ENCODE measurements at regions not wholly inside any gene's neighbourhood (a gene's known extent, or its start where the extent isn't known, plus 50 kb on each side); places are given as distances from the start of the nearest gene placed in this dataset.
"Not testable (repeated sequence)": the region's sequence is repeated elsewhere in the genome, so short reads cannot be mapped to it uniquely, and the experiment has no call there.

DNA sequence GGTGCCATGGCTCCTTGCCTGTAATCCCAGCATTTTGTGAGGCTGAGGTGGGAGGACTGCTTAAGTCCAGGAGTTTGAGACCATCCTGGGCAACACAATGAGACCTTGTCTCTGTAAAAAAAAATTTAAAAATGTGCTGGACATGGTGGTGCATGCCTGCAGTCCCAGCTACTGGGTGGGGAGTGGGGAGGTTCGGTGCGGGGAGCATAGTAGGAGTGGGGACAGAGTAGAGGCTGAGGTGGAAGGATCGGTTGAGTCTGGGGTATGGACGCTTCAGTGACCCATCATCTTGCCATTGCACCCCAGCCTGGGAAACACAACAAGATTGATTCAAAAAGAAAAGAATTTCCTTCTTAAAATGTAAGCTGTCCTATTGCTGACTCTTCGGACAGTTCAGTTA, 1490.0 kb upstream of the GBE1 start:
- no peak for DNase-seq (ENCODE audit: low spot score)

DNA sequence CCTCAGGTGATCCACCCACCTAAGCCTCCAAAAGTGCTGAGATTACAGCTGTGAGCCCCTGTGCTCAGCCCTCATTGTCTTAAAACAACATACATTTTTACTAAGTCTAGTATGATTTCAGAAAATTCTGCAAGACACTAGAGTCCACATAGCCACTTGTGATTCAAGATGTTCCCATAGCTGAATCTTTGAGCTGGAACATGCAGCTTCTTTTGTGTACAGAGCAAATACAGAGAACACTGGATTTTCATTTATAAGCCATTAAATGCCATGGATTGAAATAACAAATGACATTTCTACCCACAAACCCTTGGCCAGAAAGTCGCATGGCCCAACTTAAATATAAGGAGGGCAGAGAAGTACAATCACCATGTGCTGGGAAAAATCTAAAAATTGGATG, 1489.2 kb upstream of the GBE1 start:
- no peak for DNase-seq (ENCODE audit: low spot score)

DNA sequence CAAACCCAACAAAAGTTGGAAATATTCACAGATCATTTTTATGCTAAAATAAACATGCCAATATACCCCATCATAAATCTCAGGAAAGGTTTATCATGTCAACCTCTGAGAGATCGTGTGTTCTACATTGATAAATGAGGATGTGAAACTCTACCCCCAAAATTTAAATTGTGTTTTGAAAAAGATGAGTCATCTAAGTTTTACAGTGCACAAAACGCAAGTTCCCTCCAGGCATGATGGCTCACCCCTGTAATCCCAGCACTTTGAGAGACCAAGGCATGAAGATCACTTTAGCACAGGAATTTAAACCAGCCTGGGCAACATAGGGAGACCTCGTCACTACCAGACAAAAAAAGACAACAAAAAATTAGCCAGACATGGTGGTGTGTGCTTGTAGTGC, 1487.0 kb upstream of the GBE1 start:
- DNase-seq (ENCODE audit: low spot score), result no peak

DNA sequence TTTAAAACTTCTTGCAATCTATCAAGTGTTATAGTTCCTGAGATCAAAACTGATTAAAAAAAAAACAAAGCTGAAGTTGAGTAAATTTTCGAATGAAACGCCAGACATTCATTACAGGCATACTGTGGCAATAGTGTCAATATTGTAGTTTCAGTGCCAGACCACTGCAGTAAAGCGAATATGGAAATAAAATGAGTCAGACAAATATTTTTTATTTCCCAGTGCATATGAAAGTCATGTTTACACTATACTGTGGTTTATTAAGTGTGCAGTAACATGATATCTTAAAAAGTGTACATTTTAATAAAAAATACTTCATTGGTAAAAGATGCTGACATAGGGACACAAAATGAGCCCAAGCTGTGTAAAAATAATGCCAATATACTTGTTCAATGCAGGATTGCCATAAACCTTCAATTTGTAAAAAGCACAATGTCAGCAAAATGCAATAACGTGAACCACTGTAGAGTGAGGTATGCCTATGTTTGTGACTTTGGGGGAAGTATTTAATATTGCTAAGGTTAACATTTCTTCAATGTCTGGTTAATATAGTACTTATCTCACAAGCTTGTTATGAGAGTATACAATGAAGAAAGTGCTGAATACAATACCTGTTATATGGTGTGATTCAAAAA, 1473.9 kb upstream of the GBE1 start:
- no peak for DNase-seq (ENCODE audit: low spot score)

- DNase-seq (ENCODE audit: low spot score), result no peak
Measured at GRCh38 chr3:83233715-83234114, 1472.3 kb upstream of the GBE1 start.

- DNase-seq (ENCODE audit: low spot score), result no peak
Measured at GRCh38 chr3:83230841-83231240, 1469.4 kb upstream of the GBE1 start.

- DNase-seq (ENCODE audit: low spot score), result no peak
Measured at GRCh38 chr3:83230376-83230775, 1468.9 kb upstream of the GBE1 start.

DNA sequence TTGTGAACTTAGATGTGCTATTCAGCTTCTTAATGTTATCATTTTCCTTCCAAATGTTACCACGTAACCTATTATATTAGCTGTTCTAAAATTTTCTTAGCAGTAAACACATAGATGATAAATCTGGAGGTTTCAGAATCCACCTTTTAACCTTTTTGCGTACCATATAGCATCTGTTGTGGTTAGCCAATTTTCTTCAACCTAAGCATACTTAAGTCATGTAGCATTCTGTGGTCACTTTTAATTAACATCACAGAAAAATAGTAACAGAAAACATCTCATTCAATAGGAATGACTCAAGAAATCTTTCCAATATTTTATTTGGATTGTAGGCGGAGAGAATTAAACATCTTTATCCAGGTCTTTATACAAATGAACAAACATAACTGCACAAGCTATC, 1465.3 kb upstream of the GBE1 start:
- no peak for DNase-seq (ENCODE audit: low spot score)

- DNase-seq (ENCODE audit: low spot score), result no peak
Measured at GRCh38 chr3:83224101-83224868, 1462.8 kb upstream of the GBE1 start.

- DNase-seq (ENCODE audit: low spot score), result no peak
Measured at GRCh38 chr3:83218383-83219200, 1457.1 kb upstream of the GBE1 start.

DNA sequence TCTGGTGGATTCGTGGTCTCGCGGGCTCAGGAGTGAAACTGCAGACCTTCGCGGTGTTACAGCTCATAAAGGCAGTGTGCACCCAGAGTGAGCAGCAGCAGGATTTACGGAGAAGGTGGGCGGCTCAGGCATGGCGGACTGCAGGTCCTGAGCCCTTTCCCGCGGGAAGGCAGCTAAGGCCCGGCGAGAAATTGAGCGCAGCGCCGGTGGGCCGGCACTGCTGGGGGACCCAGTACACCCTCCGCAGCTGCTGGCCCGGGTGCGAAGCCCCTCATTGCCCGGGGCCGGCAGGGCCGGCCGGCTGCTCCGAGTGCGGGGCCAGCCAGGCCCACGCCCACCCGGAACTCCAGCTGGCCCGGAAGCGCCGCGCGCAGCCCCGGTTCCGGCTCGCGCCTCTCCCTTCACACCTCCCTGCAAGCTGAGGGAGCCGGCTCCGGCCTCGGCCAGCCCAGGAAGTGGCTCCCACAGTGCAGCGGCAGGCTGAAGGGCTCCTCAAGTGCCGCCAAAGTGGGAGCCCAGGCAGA, 1456.2 kb upstream of the GBE1 start:
- DNase-seq (ENCODE audit: low spot score), result not testable (repeated sequence)

DNA sequence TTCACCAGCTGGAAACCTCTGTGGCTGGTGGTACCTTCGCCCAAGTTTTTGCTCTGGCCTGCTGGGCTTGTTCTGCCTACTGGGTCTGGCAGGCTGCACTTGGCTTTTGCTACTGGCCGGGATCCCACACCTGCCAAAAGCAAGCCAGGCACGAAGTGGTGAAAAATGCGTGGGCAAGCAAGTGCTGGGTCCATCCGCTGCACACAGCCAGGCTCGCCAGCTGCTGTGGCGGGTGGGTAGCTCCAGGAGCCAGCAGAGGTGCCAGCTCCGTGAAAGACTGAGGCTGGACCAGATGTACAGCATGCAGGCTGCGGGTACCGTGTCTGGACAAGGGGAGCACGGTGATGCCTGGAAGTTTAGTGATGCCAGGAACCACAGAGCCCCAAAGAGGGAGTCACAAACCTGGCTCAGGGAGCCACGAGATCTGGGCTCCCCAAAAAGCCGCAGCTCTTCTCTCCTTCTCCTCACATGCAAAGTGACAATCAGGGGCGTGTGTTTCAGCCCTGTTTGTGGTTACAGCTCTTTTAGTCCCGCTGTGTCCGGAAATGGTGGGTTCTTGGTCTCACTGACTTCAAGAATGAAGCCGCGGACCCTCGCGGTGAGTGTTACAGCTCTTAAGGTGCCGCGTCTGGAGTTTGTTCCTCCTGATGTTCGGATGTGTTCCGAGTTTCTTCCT, 1455.6 kb upstream of the GBE1 start:
- DNase-seq (ENCODE audit: low spot score), result no peak

DNA sequence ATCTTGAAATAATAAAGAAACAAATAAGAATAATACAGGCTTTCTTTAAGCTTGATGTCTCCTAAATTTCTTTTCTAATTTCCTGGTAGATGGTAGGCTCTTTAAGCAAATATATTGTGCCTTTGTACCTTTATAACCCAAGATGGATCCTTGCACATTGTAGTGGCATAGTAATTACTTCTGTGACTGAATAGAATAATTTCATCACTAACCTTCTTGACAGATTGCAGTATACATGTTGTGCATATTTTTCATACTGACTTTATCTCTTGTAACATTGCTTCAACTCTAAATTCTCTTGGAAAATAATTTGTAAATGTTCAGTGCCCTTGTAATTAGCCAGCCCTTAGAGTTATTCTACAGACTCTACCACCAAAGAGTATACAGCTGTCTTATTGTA, 1433.8 kb upstream of the GBE1 start:
- no peak for DNase-seq (ENCODE audit: low spot score)

DNA sequence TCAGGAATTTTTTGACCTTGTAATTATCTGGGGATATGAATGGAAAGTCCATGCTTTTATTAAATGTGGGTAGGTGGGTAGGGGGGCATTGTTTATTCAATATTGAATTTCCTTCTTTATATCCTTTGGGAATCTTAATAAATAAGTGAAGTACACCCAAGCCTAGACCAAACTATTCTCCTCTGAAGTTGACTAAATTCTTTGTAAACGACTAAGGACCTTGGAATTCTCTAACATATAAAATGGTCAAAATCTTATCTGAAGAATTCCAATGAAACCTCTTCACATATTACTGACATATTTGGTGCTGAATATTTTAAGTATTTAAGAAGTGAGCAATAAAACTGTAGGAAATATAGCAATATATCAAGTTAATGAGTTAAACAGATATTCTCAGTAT, 1432.1 kb upstream of the GBE1 start:
- DNase-seq (ENCODE audit: low spot score), result no peak

- no peak for DNase-seq (ENCODE audit: low spot score)
Measured at GRCh38 chr3:83189634-83190033, 1428.2 kb upstream of the GBE1 start.

DNA sequence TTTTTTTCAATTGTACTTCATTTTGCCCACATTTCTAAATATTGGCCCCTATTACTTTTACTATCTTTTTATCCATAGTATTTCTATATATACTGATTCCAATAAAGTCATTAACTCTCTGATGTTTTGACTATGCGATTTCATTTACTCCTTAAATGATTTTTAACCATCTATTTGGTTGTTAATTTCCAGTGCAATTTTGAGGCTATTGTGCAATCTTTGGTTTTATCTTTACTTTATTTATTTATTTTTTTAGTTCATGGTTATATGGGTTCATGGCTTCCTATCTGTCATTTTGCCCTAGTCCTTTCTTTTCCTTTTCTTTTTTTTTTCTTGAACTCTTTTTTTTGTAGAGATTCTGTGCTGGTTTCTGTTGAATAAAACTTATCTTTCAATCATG, 1408.0 kb upstream of the GBE1 start:
- no peak for DNase-seq (ENCODE audit: low spot score)

DNA sequence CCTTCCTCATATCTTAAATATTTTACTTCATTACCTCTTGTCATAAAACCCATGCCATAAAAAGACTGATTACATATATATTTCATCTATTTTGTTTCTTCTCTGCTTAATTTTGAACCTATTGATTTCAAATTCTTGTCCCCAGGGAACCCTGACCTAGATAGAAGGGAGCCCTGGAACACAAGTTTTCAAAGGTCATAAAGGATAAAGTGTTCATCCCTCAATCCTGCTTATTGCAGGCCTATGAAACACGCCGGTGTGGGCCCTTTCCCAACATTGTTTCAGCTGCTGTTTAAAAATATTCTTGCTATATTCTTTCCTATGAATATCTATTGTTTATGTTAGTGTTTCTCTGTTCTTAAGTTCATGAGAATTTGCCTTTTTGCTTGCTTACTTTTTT, 1389.5 kb upstream of the GBE1 start:
- DNase-seq (ENCODE audit: low spot score), result no peak

GRCh38 chr3:83140983-83141382, 1379.5 kb upstream of the GBE1 start:
- DNase-seq (ENCODE audit: low spot score), result no peak

DNA sequence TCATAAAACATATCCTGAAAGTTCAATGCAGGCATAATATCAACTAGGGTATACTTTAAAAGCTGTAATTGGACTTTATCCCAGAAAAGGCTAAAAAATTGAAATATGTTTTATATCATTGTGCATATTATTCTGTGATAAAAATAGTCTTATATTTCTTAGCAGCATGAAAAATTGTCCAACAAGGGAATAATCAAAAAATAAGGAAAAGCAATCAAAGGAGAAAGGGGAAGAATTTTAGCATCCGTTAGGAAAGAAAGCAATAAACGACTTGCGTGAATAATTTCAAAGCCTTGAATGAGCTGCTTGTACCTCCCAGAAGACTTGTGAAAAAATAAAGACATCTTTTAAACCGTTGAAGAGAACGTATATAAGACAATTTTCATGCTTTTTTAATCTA, 1369.8 kb upstream of the GBE1 start:
- DNase-seq (ENCODE audit: low spot score), result no peak

GRCh38 chr3:83122774-83123350, 1361.4 kb upstream of the GBE1 start:
- DNase-seq (ENCODE audit: low spot score), result no peak

DNA sequence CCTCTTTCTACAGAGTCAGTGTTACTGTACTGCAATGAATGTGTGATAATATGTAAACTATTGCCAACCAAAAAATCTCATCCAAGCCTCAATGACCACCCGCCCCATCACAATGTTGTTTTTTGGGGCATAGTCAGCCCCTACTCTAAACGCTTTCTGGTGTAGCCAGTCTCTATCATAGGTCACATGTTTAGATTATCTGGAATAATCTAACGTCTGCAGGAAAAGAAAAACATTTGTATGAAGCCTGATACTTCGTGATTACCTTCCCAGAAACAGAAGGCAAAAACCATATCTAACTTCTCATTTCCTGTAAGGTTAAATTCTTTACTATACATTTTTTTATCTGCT, 1331.8 kb upstream of the GBE1 start:
- no peak for DNase-seq (ENCODE audit: low spot score)

Data from hematopoietic multipotent progenitor cell treated with erythropoietin and hydrocortisone succinate and interleukin-3 and kit ligand, for 15 days (in vitro differentiated cells).